Endothelial cell of umbilical vein (primary cell): ENCODE measurements at regions not wholly inside any gene's neighbourhood (a gene's known extent, or its start where the extent isn't known, plus 50 kb on each side); places are given as distances from the start of the nearest gene placed in this dataset.

ENCODE experiments used
- BruUV-seq: library from RNA; stranded (reverse); fragments of 400-500 nt; replicated peaks from 2 replicates; lab custom pipeline; 2021; lab: Mats Ljungman, UMichigan
- CTCF ChIA-PET: fragments of 300-600, 350-600 bp; sonication (Branson Sonifier 250); formaldehyde crosslinking; loops from one replicate; lab custom pipeline; 2021; ENCODE audit warnings: antibody characterized with exemption, inconsistent platforms; lab: Charles Lee
- POLR2A ChIA-PET: fragments of 300-600, 350-600 bp; sonication (Branson Sonifier 250); formaldehyde crosslinking; loops from one replicate; lab custom pipeline; 2021; ENCODE audit warnings: antibody characterized with exemption, inconsistent platforms; lab: Charles Lee
- DNase-seq: peaks from one replicate; pipeline ENCODE4 v3.0.0-alpha.2; 2011; ENCODE audit warnings: low read depth, low spot score
- FAIRE-seq: peaks from 2 replicates; lab custom pipeline; 2011; peaks lifted over from hg19 to GRCh38; lab: Jason Lieb, UNC
- H2AFZ ChIP-seq: 2 replicates; pipeline ENCODE4 v1.6.0; 2012; ENCODE audit warnings: low read depth, low read length, control low read depth, inconsistent platforms
- H3K27ac ChIP-seq: 2 replicates; pipeline ENCODE4 v1.5.1; 2011; ENCODE audit warnings: low read depth, mild to moderate bottlenecking, control low read depth, low read length, moderate library complexity; ENCODE audit not compliant: insufficient read depth
- H3K27me3 ChIP-seq, 2 experiments: 2 replicates each; pipeline versions ENCODE4 v1.6.0 to v1.6.1; 2011; ENCODE audit warnings: low read length in 2 of 2, mixed read lengths in 1 of 2; ENCODE audit not compliant: control insufficient read depth in 2 of 2, insufficient read depth in 2 of 2
- H3K36me3 ChIP-seq, 2 experiments: 2 replicates in 1 of 2; 3 replicates in 1 of 2; pipeline ENCODE4 v1.5.1; 2011; ENCODE audit warnings: low read length in 2 of 2, mild to moderate bottlenecking in 1 of 2, moderate library complexity in 1 of 2; ENCODE audit not compliant: control insufficient read depth in 2 of 2, insufficient read depth in 2 of 2; ENCODE audit errors: extremely low read depth in 1 of 2
- H3K4me1 ChIP-seq: 3 replicates; pipeline ENCODE4 v1.5.1; 2011; ENCODE audit warnings: mild to moderate bottlenecking, low read length; ENCODE audit not compliant: control insufficient read depth, insufficient read depth; ENCODE audit errors: extremely low read depth
- H3K4me2 ChIP-seq: 2 replicates; pipeline ENCODE4 v1.6.1; 2011; ENCODE audit warnings: low read length, control low read depth, mixed read lengths; ENCODE audit not compliant: insufficient read depth
- H3K4me3 ChIP-seq, 3 experiments: fragments of 200-600 bp in 1 of 3; sonication (generic), shearing (Covaris generic) in 1 of 3; replicated peaks in 1 of 3; 2 replicates each; pipeline ENCODE4 v1.5.1; 2011 to 2016; ENCODE audit warnings: control low read depth in 3 of 3, low read length in 3 of 3, mild to moderate bottlenecking in 2 of 3, inconsistent platforms in 1 of 3, low read depth in 1 of 3, moderate library complexity in 1 of 3; ENCODE audit not compliant: insufficient read depth in 1 of 3
- H3K79me2 ChIP-seq: 2 replicates; pipeline ENCODE4 v1.6.0; 2012; ENCODE audit warnings: low read length, inconsistent platforms; ENCODE audit not compliant: control insufficient read depth, insufficient read depth
- H3K9ac ChIP-seq: replicated peaks from 2 replicates; pipeline ENCODE3; 2011; ENCODE audit warnings: low read length, control low read depth; ENCODE audit not compliant: insufficient read depth; ENCODE audit errors: extremely low read depth
- H3K9me1 ChIP-seq: replicated peaks from 3 replicates; pipeline ENCODE4 v1.6.0; 2011; ENCODE audit warnings: mild to moderate bottlenecking, low read length; ENCODE audit not compliant: control insufficient read depth, insufficient read depth; ENCODE audit errors: extremely low read depth
- H3K9me3 ChIP-seq: replicated peaks from 2 replicates; pipeline ENCODE4 v1.5.1; 2012; ENCODE audit warnings: low read length, inconsistent platforms; ENCODE audit not compliant: control insufficient read depth, insufficient read depth
- H4K20me1 ChIP-seq: replicated peaks from 2 replicates; pipeline ENCODE3; 2011; ENCODE audit warnings: mild to moderate bottlenecking, low read length; ENCODE audit not compliant: control insufficient read depth, insufficient read depth; ENCODE audit errors: extremely low read depth
- EZH2 ChIP-seq: IDR thresholded peaks from 2 replicates; pipeline ENCODE4 v1.6.1; 2012; ENCODE audit warnings: borderline replicate concordance, low read depth, mild to moderate bottlenecking, moderate library complexity, low read length, inconsistent platforms; ENCODE audit not compliant: severe bottlenecking
- FOS ChIP-seq: IDR thresholded peaks from 2 replicates; pipeline ENCODE4 v1.6.1; 2011; ENCODE audit warnings: mild to moderate bottlenecking, low read length, moderate library complexity, borderline replicate concordance; ENCODE audit not compliant: insufficient read depth
- GATA2 ChIP-seq: IDR thresholded peaks from 2 replicates; pipeline ENCODE4 v1.7.0; 2011; ENCODE audit warnings: low read depth, mild to moderate bottlenecking, moderate library complexity, mixed read lengths, low read length; ENCODE audit not compliant: insufficient read length, insufficient read depth
- JUN ChIP-seq: IDR thresholded peaks from 2 replicates; pipeline ENCODE4 v1.6.1; 2011; ENCODE audit warnings: borderline replicate concordance, low read depth; ENCODE audit not compliant: insufficient read length, insufficient read depth
- MYC ChIP-seq: IDR thresholded peaks from one replicate; pipeline ENCODE4 v1.6.1; 2011; ENCODE audit warnings: mild to moderate bottlenecking, low read depth, low read length
- POLR2A ChIP-seq: IDR thresholded peaks from 2 replicates; pipeline ENCODE4 v1.6.1; 2012; ENCODE audit warnings: low read depth, mild to moderate bottlenecking, control low read depth, low read length
- POLR2AphosphoS5 ChIP-seq: IDR thresholded peaks from 2 replicates; pipeline ENCODE4 v1.6.1; 2012; ENCODE audit warnings: low read depth, mild to moderate bottlenecking, control low read depth, low read length, moderate library complexity; ENCODE audit not compliant: insufficient read depth
- dilution Hi-C: fragments of 300-500 bp; cut with MboI; formaldehyde crosslinking; loops from one replicate; pipeline ENCODE4 v1.15.0; 2019; ENCODE audit warnings: low sequenced_read_pairs; ENCODE audit not compliant: extremely low pct_ligation_motif_present
- intact Hi-C: fragments of 100-400 bp; cut with micrococcal nuclease; formaldehyde crosslinking; loops from one replicate; pipeline ENCODE4 v1.10.0; 2022
- TF ChIP-seq, protein P1 (sequence below): IDR thresholded peaks from 2 replicates; pipeline ENCODE4 v1.6.1; 2011; ENCODE audit not compliant: insufficient read depth, insufficient read length
- TF ChIP-seq, protein P2 (sequence below), 2 donors: IDR thresholded peaks; 1 replicate in 1 of 2; 2 replicates in 1 of 2; pipeline ENCODE4 v1.5.1; 2011; ENCODE audit warnings: low read length in 2 of 2, mild to moderate bottlenecking in 2 of 2, moderate library complexity in 2 of 2, control low read depth in 1 of 2, inconsistent platforms in 1 of 2, low read depth in 1 of 2; ENCODE audit not compliant: insufficient read depth in 1 of 2; ENCODE audit errors: extremely low read depth in 1 of 2

DNA sequence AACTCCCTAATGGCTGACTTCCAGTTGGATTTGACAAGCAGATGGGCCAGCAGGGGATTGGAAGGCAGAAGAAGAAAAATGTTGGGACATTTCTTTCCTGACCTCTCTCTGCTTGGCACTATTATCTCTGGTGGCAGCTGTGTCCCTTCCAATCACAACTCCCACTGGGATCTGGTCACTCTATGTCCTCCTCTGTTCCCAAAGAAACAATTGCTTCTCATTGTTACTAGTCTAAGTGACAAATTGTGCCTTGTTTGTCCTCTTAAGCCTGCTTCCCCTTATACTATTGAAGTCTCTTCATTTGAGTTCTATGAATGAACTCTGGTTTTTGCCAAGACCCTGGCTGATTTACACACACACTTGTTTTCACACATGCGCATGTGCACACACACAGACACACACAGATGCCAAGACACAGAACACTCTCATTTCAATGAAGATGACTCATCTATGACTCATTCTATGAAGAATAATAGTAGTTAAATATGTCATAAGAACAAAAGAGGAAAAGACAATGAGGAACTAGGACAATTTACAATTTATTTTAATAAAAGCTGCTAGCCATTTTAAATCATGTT, 83.0 kb upstream of the FAR2 start:
- ChIA-PET POLR2A (no interaction called here), CTCF (interaction anchor here (1.4 kb wide), 1 partner anchor 218 kb away, joined by 3 read pairs; no protein-coding TSS in a partner anchor)
- no peaks in the 10 kb centered on the region for H4K20me1 ChIP-seq
- no peak for TF ChIP-seq POLR2A
- TF ChIP-seq FOS, result peak; percentile 90
- TF ChIP-seq, protein P1, sequence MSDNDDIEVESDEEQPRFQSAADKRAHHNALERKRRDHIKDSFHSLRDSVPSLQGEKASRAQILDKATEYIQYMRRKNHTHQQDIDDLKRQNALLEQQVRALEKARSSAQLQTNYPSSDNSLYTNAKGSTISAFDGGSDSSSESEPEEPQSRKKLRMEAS, result no peak
- TF ChIP-seq POLR2AphosphoS5, result no peak
- no peak for TF ChIP-seq EZH2
- TF ChIP-seq, protein P2, sequence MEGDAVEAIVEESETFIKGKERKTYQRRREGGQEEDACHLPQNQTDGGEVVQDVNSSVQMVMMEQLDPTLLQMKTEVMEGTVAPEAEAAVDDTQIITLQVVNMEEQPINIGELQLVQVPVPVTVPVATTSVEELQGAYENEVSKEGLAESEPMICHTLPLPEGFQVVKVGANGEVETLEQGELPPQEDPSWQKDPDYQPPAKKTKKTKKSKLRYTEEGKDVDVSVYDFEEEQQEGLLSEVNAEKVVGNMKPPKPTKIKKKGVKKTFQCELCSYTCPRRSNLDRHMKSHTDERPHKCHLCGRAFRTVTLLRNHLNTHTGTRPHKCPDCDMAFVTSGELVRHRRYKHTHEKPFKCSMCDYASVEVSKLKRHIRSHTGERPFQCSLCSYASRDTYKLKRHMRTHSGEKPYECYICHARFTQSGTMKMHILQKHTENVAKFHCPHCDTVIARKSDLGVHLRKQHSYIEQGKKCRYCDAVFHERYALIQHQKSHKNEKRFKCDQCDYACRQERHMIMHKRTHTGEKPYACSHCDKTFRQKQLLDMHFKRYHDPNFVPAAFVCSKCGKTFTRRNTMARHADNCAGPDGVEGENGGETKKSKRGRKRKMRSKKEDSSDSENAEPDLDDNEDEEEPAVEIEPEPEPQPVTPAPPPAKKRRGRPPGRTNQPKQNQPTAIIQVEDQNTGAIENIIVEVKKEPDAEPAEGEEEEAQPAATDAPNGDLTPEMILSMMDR (IDR thresholded peaks at IDR 0.05; ENCODE audit: extremely low read depth in 1 of 2, insufficient read depth in 1 of 2, low read depth in 1 of 2, low read length in 2 of 2), result no peak
- TF ChIP-seq MYC, result no peak
- no peak for TF ChIP-seq GATA2
- TF ChIP-seq JUN, result peak; percentile 97
- H3K9me3 ChIP-seq, result no peaks in the 10 kb centered on the region
- no peak overlapping the region for H3K4me2 ChIP-seq
- dilution Hi-C loops, result no loop called here
- intact Hi-C loops, result no loop called here
- H3K36me3 ChIP-seq, result no peaks in the 10 kb centered on the region
- H3K4me3 ChIP-seq, result no peak overlapping the region
- H2AFZ ChIP-seq, result no peak overlapping the region
- FAIRE-seq, result no peak
- no peaks in the 10 kb centered on the region for H3K79me2 ChIP-seq
- H3K27ac ChIP-seq, result no peak overlapping the region
- no peak overlapping the region for H3K9ac ChIP-seq
- peaks cover 8% of the 10 kb centered on the region for H3K4me1 ChIP-seq
- peak; percentile 70 for DNase-seq
- peaks cover 2 to 3% of the 10 kb centered on the region in 2 experiments for H3K27me3 ChIP-seq
- H3K9me1 ChIP-seq, result no peaks in the 10 kb centered on the region
- BruUV-seq, result no TSS peak
